ENCODE measurements at regions not wholly inside any gene's neighbourhood (a gene's known extent, or its start where the extent isn't known, plus 50 kb on each side); places are given as distances from the start of the nearest gene placed in this dataset.

DNA sequence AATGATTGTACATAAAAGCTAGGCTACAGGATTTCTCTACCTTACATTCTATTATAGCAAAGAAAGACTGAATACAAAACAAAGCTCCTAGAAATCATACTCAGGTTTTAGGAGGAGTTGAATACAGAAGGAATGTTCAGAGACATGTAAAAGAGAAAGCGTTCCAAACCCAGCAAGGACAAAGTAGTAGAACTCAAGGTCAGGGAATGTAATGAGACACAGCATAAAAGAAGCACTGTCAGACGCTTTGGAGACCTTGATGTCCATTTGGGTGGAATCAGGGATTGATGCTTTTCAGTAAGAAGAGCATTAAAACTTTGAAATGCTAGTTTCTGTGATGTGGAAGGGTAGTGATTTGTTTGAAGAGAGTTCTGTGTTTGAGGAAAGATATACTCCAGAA is 303.6 kb downstream of the PCDH7 start:
- TF ChIP-seq, protein P1, sequence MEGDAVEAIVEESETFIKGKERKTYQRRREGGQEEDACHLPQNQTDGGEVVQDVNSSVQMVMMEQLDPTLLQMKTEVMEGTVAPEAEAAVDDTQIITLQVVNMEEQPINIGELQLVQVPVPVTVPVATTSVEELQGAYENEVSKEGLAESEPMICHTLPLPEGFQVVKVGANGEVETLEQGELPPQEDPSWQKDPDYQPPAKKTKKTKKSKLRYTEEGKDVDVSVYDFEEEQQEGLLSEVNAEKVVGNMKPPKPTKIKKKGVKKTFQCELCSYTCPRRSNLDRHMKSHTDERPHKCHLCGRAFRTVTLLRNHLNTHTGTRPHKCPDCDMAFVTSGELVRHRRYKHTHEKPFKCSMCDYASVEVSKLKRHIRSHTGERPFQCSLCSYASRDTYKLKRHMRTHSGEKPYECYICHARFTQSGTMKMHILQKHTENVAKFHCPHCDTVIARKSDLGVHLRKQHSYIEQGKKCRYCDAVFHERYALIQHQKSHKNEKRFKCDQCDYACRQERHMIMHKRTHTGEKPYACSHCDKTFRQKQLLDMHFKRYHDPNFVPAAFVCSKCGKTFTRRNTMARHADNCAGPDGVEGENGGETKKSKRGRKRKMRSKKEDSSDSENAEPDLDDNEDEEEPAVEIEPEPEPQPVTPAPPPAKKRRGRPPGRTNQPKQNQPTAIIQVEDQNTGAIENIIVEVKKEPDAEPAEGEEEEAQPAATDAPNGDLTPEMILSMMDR (conservative IDR thresholded peaks at IDR 0.05; ENCODE audit: low read depth, low read length): no peak
- TF ChIP-seq EZH2 (IDR thresholded peaks at IDR 0.05; ENCODE audit: low read length, unreplicated experiment): no peak
